Fibroblast of pulmonary artery (primary cell): ENCODE measurements at regions not wholly inside any gene's neighbourhood (a gene's known extent, or its start where the extent isn't known, plus 50 kb on each side); places are given as distances from the start of the nearest gene placed in this dataset.

Experiments
- DNase-seq: peaks from one replicate; pipeline ENCODE4 v3.0.0-alpha.2; 2010; ENCODE audit warnings: low read depth
- H3K4me3 ChIP-seq: replicated peaks from 2 replicates; pipeline ENCODE4 v1.5.1; 2011; ENCODE audit warnings: low read depth, mild to moderate bottlenecking, control low read depth, low read length, moderate library complexity
- TF ChIP-seq, protein P1 (sequence below): IDR thresholded peaks from 2 replicates; pipeline ENCODE4 v1.5.1; 2011; ENCODE audit warnings: mild to moderate bottlenecking, control low read depth, low read length, inconsistent platforms; ENCODE audit errors: missing control alignments

DNA sequence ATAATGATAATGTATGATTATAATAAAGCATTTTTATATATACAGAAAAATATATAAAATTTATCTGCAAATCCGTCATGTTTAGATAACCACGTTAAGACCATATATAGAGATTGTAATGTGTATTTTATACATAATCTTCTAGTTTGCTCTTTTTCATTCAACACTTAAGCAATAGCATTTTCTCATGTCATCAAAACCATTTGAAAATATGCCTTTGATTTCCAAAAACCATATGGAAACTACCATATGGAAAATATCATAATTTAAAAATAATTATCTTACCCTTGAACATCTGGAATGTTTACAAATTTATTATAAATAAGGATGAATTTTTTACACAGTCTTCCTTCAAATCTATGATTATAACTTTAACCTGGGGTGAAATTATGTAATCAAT, 250.4 kb upstream of the NPSR1 start:
- DNase-seq: no peak
- TF ChIP-seq, protein P1, sequence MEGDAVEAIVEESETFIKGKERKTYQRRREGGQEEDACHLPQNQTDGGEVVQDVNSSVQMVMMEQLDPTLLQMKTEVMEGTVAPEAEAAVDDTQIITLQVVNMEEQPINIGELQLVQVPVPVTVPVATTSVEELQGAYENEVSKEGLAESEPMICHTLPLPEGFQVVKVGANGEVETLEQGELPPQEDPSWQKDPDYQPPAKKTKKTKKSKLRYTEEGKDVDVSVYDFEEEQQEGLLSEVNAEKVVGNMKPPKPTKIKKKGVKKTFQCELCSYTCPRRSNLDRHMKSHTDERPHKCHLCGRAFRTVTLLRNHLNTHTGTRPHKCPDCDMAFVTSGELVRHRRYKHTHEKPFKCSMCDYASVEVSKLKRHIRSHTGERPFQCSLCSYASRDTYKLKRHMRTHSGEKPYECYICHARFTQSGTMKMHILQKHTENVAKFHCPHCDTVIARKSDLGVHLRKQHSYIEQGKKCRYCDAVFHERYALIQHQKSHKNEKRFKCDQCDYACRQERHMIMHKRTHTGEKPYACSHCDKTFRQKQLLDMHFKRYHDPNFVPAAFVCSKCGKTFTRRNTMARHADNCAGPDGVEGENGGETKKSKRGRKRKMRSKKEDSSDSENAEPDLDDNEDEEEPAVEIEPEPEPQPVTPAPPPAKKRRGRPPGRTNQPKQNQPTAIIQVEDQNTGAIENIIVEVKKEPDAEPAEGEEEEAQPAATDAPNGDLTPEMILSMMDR: no peak
- H3K4me3 ChIP-seq: no peak overlapping the region

DNA sequence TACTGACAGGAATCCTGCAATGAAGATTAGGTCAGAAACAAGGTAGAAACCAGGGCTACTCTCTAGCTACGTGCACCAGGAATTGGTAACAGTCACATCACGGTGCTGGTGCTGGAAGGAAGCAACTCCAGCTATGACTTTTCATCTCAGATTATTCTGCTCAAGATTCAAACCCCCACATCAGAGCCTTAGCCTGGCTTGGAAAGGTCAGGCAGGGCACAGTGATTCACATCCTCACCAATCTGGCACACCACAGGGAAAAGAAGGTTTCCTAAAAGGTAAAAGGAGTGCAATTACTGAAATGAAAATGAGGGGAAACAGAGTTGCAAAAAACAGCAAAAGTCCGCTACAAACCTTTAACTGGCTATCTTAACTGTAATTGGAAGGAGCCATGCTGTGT, 240.2 kb upstream of the NPSR1 start:
- H3K4me3 ChIP-seq: no peak overlapping the region
- TF ChIP-seq, protein P1: no peak
- DNase-seq: no peak

DNA sequence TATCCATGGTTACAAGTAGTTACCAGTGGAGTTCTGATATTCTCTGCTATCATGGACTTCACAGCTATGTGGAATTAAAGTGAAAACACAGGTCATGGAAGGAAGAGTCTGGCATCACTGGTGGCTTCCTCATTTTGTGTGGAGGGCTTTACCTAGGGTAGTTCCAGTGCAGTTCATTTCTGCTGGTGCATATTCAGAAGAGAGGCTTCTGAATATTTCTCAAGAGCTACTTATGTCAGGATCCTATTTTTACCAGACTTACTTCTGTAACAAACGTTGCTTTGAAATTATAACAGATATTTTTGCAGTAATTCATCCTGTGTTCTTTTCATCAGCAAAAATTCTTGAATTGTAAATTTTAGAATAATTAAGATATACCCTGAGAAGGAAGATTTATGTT, 236.5 kb upstream of the NPSR1 start:
- no peak for DNase-seq
- TF ChIP-seq, protein P1: no peak
- H3K4me3 ChIP-seq: no peak overlapping the region

DNA sequence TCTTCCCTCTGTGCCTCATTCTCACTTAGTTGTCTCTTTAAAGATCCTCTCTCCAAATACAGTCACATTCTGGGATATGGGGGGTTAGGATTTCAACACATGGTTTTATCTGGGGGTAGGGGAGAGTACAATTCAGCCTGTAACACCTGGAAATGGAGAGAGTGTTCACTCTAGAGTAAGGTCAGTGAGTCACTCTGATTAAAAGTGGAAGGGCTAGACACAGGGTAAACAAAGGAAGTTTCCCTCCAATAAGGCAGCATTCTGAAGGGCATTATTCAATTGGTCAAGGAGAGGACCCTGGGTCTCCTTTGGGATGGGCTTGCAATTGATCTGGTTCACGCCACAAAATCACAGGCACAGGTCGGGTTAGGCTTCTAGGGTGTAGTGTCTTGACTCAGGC, 232.8 kb upstream of the NPSR1 start:
- DNase-seq: no peak
- TF ChIP-seq, protein P1: no peak

DNA sequence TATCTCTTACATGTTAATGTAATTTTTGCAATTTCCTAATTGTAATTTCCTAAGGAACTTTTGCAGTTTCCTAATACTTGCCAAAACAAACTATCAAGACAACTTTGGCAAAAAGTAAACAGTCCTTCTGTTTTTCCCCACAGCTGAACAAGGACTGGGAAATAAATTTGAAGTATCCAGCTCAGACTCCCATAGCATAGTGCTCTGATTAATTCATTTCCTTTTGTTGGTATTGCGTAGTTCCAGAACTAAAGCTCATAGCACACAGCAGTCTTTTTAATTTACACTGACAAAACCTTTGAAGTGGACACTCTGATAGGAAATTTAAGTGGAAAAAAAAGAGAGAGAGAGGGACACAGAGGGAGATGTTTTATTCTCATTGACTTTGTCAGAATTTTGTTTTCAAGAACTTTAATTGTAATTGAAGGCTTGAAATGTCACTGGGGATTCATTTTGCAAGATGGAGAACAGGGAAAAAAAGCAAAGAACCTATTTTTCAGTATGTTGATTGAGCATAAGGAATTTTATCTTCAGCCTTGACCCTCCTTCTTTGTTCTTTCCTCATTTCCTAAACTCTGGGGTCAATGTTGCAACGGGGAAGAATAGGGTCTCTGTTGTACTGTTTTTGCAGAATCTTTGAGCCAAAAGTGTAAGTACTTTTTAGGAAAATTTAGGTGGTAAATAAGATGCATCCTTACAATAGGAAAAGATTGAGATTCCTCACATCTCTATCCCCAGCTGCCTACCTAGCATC, 232.2 kb upstream of the NPSR1 start:
- peak; percentile 45 for DNase-seq
- H3K4me3 ChIP-seq: no peak overlapping the region
- TF ChIP-seq, protein P1: no peak

More for the DNA sequence above, 232.8 kb upstream of the NPSR1 start:
- no peak overlapping the region for H3K4me3 ChIP-seq

DNA sequence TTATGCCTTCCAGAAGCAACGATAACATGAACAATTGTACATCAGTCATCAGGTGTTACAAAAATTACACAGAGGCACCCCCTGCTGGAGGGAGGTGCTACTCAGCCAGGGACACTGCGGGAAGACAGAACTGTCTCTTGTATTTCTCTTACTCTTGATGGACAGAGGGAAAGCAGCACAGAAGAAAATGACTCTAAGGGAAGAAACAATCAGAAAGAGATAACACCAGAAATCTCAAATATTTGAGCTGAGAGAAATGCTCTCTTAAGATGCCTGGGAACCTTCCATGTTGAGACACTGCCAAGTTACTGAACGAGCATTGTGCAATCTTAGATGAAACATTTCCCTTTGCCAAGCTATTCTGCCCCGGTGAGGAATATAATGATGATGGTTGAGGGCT, 227.6 kb upstream of the NPSR1 start:
- TF ChIP-seq, protein P1: peak; percentile 76
- DNase-seq: peak; percentile 95
- H3K4me3 ChIP-seq: no peak overlapping the region

DNA sequence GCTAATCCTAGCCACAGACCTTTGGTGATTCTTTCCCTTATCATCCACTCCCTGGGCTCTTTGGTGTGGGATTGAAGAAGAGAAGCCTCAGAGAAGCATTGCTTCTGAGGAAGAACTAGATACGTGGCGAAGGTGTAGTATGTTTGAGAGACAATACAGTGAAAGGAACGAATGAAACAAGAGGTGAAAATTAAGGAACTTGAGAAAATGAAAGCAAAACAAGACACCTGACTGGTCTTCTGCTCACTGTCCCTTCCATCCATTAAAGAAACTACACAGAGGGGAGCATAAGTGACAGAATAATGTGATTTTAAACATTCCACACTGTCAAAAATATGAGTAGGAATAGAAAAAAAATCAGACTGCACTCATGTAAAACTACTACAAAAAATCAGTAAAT, 219.6 kb upstream of the NPSR1 start:
- no peak overlapping the region for H3K4me3 ChIP-seq

More for the DNA sequence above, 219.6 kb upstream of the NPSR1 start:
- no peak for DNase-seq
- TF ChIP-seq, protein P1: no peak
